OCI-LY1 (cell line): ENCODE measurements at regions not wholly inside any gene's neighbourhood (a gene's known extent, or its start where the extent isn't known, plus 50 kb on each side); places are given as distances from the start of the nearest gene placed in this dataset.

ENCODE experiments used
- H2AFZ ChIP-seq: fragments of 200-600 bp; sonication (generic), shearing (Covaris generic); 2 replicates; pipeline ENCODE4 v1.6.0; 2014; ENCODE audit warnings: antibody characterized with exemption, mild to moderate bottlenecking, low read length
- H3F3A ChIP-seq: fragments of 200-600 bp; sonication (generic), shearing (Covaris generic); 2 replicates; pipeline ENCODE4 v1.6.0; 2014; ENCODE audit warnings: mild to moderate bottlenecking, antibody characterized with exemption, low read length, moderate library complexity; ENCODE audit not compliant: insufficient read depth
- H3K27ac ChIP-seq: fragments of 200-600 bp; sonication (generic); 2 replicates; pipeline ENCODE4 v1.5.1; 2014; ENCODE audit warnings: low read length, mixed run types, mild to moderate bottlenecking, low read depth; ENCODE audit not compliant: poor library complexity, severe bottlenecking
- H3K27me3 ChIP-seq: fragments of 200-600 bp; sonication (generic); 2 replicates; pipeline ENCODE4 v1.6.0; 2014; ENCODE audit warnings: antibody characterized with exemption, mild to moderate bottlenecking, low read length, moderate library complexity; ENCODE audit not compliant: insufficient read depth
- H3K36me3 ChIP-seq: fragments of 200-600 bp; sonication (generic); 2 replicates; pipeline ENCODE4 v1.6.1; 2014; ENCODE audit warnings: mild to moderate bottlenecking, antibody characterized with exemption, low read length, moderate library complexity, mixed read lengths; ENCODE audit not compliant: insufficient read depth
- H3K4me1 ChIP-seq: fragments of 200-600 bp; sonication (generic); 2 replicates; pipeline ENCODE4 v1.5.1; 2014; ENCODE audit warnings: mild to moderate bottlenecking, low read length, moderate library complexity; ENCODE audit not compliant: insufficient read depth, severe bottlenecking
- H3K4me2 ChIP-seq: fragments of 200-600 bp; sonication (generic), shearing (Covaris generic); 2 replicates; pipeline ENCODE4 v1.6.1; 2014; ENCODE audit warnings: low read length
- H3K4me3 ChIP-seq: fragments of 200-600 bp; sonication (generic); 2 replicates; pipeline ENCODE4 v1.5.1; 2014; ENCODE audit warnings: low read length, low read depth, mild to moderate bottlenecking, mixed read lengths; ENCODE audit not compliant: poor library complexity, severe bottlenecking
- H3K79me2 ChIP-seq: fragments of 200-600 bp; shearing (Covaris generic); 2 replicates; pipeline ENCODE4 v1.6.1; 2016; ENCODE audit warnings: mixed run types, low read length, mixed read lengths; ENCODE audit not compliant: insufficient read depth
- H3K9ac ChIP-seq: fragments of 200-600 bp; sonication (generic), shearing (Covaris generic); 2 replicates; pipeline ENCODE4 v1.6.1; 2014; ENCODE audit warnings: mild to moderate bottlenecking, low read length, mixed read lengths
- H3K9me2 ChIP-seq: fragments of 200-600 bp; sonication (generic), shearing (Covaris generic); 2 replicates; pipeline ENCODE4 v1.6.1; 2014; ENCODE audit warnings: low read depth, mild to moderate bottlenecking, low read length, mixed read lengths
- H3K9me3 ChIP-seq: fragments of 200-600 bp; shearing (Covaris generic); 2 replicates; pipeline ENCODE4 v1.6.1; 2014; ENCODE audit warnings: low read length, mixed read lengths
- H4K20me1 ChIP-seq: fragments of 200-600 bp; sonication (generic), shearing (Covaris generic); 2 replicates; pipeline ENCODE4 v1.6.0; 2016; ENCODE audit warnings: mild to moderate bottlenecking, low read length; ENCODE audit not compliant: insufficient read depth
- EZH2 ChIP-seq: fragments of 200-600 bp; sonication (generic), shearing (Covaris generic); IDR thresholded peaks from 2 replicates; pipeline ENCODE4 v1.8.0; 2017; ENCODE audit warnings: borderline replicate concordance, mixed run types, mild to moderate bottlenecking, antibody characterized with exemption, low read length, moderate library complexity, mixed read lengths
- TF ChIP-seq, protein P1 (sequence below): fragments of 200-600 bp; sonication (generic), shearing (Covaris generic); IDR thresholded peaks from 2 replicates; pipeline ENCODE4 v1.5.1; 2017; ENCODE audit warnings: mild to moderate bottlenecking, antibody characterized with exemption, low read length, moderate library complexity, mixed read lengths

- no peaks in the 10 kb centered on the region for H3K9me2 ChIP-seq
- H2AFZ ChIP-seq, result no peak overlapping the region
- no peaks in the 10 kb centered on the region for H3K4me1 ChIP-seq
- H3K79me2 ChIP-seq, result no peaks in the 10 kb centered on the region
- no peak overlapping the region for H3K4me2 ChIP-seq
- H3K4me3 ChIP-seq, result no peak overlapping the region
- no peaks in the 10 kb centered on the region for H3K9me3 ChIP-seq
- H4K20me1 ChIP-seq, result no peaks in the 10 kb centered on the region
- no peak for TF ChIP-seq EZH2
- TF ChIP-seq, protein P1, sequence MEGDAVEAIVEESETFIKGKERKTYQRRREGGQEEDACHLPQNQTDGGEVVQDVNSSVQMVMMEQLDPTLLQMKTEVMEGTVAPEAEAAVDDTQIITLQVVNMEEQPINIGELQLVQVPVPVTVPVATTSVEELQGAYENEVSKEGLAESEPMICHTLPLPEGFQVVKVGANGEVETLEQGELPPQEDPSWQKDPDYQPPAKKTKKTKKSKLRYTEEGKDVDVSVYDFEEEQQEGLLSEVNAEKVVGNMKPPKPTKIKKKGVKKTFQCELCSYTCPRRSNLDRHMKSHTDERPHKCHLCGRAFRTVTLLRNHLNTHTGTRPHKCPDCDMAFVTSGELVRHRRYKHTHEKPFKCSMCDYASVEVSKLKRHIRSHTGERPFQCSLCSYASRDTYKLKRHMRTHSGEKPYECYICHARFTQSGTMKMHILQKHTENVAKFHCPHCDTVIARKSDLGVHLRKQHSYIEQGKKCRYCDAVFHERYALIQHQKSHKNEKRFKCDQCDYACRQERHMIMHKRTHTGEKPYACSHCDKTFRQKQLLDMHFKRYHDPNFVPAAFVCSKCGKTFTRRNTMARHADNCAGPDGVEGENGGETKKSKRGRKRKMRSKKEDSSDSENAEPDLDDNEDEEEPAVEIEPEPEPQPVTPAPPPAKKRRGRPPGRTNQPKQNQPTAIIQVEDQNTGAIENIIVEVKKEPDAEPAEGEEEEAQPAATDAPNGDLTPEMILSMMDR, result no peak
- H3K27ac ChIP-seq, result no peak overlapping the region
- H3K27me3 ChIP-seq, result no peaks in the 10 kb centered on the region
- H3K9ac ChIP-seq, result no peak overlapping the region
- no peaks in the 10 kb centered on the region for H3K36me3 ChIP-seq
- H3F3A ChIP-seq, result no peaks in the 10 kb centered on the region
These were observed 547.3 kb upstream of the NOVA1 start for GRCh38 chr14:27145170-27145569.

- Histone ChIP-seq H3K4me3 (no peak overlapping the region), H3K4me1 (no peaks in the 10 kb centered on the region), H3K79me2 (no peaks in the 10 kb centered on the region), H3K9ac (no peak overlapping the region), H3K27ac (no peak overlapping the region), H3K27me3 (no peaks in the 10 kb centered on the region), H3K9me2 (no peaks in the 10 kb centered on the region), H3K9me3 (no peaks in the 10 kb centered on the region), H3K4me2 (no peak overlapping the region), H3F3A (no peaks in the 10 kb centered on the region), H4K20me1 (no peaks in the 10 kb centered on the region), H3K36me3 (no peaks in the 10 kb centered on the region), H2AFZ (no peak overlapping the region)
- TF ChIP-seq, protein P1, result no peak
- no peak for TF ChIP-seq EZH2
These were observed 550.3 kb upstream of the NOVA1 start for GRCh38 chr14:27148143-27148542.

- H2AFZ ChIP-seq, result no peak overlapping the region
- no peak overlapping the region for H3K4me2 ChIP-seq
- H3F3A ChIP-seq, result no peaks in the 10 kb centered on the region
- no peaks in the 10 kb centered on the region for H3K79me2 ChIP-seq
- H3K4me1 ChIP-seq, result no peaks in the 10 kb centered on the region
- no peaks in the 10 kb centered on the region for H3K36me3 ChIP-seq
- no peak overlapping the region for H3K9ac ChIP-seq
- H4K20me1 ChIP-seq, result no peaks in the 10 kb centered on the region
- H3K27ac ChIP-seq, result no peak overlapping the region
- H3K9me3 ChIP-seq, result no peaks in the 10 kb centered on the region
- H3K9me2 ChIP-seq, result no peaks in the 10 kb centered on the region
- no peaks in the 10 kb centered on the region for H3K27me3 ChIP-seq
- H3K4me3 ChIP-seq, result no peak overlapping the region
- TF ChIP-seq EZH2, result no peak
- TF ChIP-seq, protein P1, result no peak
These were observed 566.3 kb upstream of the NOVA1 start for GRCh38 chr14:27164139-27164538.
